Heart left ventricle (tissue), 16 donors: ENCODE measurements at regions not wholly inside any gene's neighbourhood (a gene's known extent, or its start where the extent isn't known, plus 50 kb on each side); places are given as distances from the start of the nearest gene placed in this dataset.

Experiments used
- ATAC-seq, 4 donors: fragments of 200-7000 bp; cut with Tn5 transposase; one replicate each; pipeline ENCODE4 v1.9.1; 2020 to 2022; ENCODE audit warnings: moderate library complexity in 4 of 4, mild to moderate bottlenecking in 3 of 4, moderate number of reproducible peaks in 1 of 4
- DNase-seq, 5 donors: peaks; one replicate each; pipeline ENCODE4 v3.0.0-alpha.2; 2020
- H3K27ac ChIP-seq, 12 donors: fragments of 200-600 bp; sonication (generic) in 4 of 12; one replicate each; pipeline versions ENCODE4 v1.5.0 to v1.8.0; 2016 to 2022; ENCODE audit warnings: mild to moderate bottlenecking in 2 of 12
- H3K27me3 ChIP-seq, 9 donors: fragments of 200-600 bp; sonication (generic) in 2 of 9; one replicate each; pipeline versions ENCODE4 v1.5.1 to v1.8.0; 2016 to 2022; ENCODE audit warnings: mild to moderate bottlenecking in 3 of 9
- H3K36me3 ChIP-seq, 9 donors: fragments of 200-600 bp; sonication (generic) in 2 of 9; one replicate each; pipeline versions ENCODE4 v1.5.0 to v1.8.0; 2018 to 2022; ENCODE audit warnings: mild to moderate bottlenecking in 2 of 9
- H3K4me1 ChIP-seq, 12 donors: fragments of 200-600 bp; sonication (generic) in 4 of 12; one replicate each; pipeline versions ENCODE4 v1.5.0 to v1.8.0; 2016 to 2022; ENCODE audit warnings: mild to moderate bottlenecking in 3 of 12
- H3K4me3 ChIP-seq, 12 donors: fragments of 200-600 bp; sonication (generic) in 4 of 12; one replicate each; pipeline versions ENCODE4 v1.5.0 to v1.8.0; 2017 to 2022; ENCODE audit warnings: mild to moderate bottlenecking in 9 of 12, moderate library complexity in 4 of 12
- H3K9me3 ChIP-seq, 12 donors: fragments of 200-600 bp; sonication (generic) in 4 of 12; one replicate each; pipeline versions ENCODE4 v1.5.0 to v1.8.0; 2016 to 2022; ENCODE audit warnings: mild to moderate bottlenecking in 1 of 12
- CTCF ChIP-seq, 12 donors: fragments of 200-600 bp; sonication (generic) in 4 of 12; IDR thresholded peaks; one replicate each; pipeline versions ENCODE4 v1.5.0 to v1.8.0; 2018 to 2022; ENCODE audit warnings: antibody characterized with exemption in 12 of 12, mild to moderate bottlenecking in 5 of 12
- POLR2A ChIP-seq, 2 donors: fragments of 450-650 bp; IDR thresholded peaks; one replicate each; pipeline ENCODE4 v1.6.1; 2017; ENCODE audit warnings: antibody characterized with exemption in 2 of 2, mild to moderate bottlenecking in 2 of 2, moderate library complexity in 2 of 2
- WGBS, 4 donors: extraction: QIAGEN DNeasy Blood & Tissue Kit in 2 of 4; methylation state at CpG; one replicate each; pipeline versions ENCODE4 v1.1.5 to v1.1.7; 2013 to 2018; 5-methylcytosine and 5-hydroxymethylcytosine counted together
- intact Hi-C, 10 donors: fragments of 100-400 bp; cut with DNase I; formaldehyde crosslinking; loops; one replicate each; pipeline versions ENCODE4 v1.11.1 to v1.14.2; 2022
- donor health status: ischemic (EF 13 %, LVEDD 7.1; RV severe dilation, severe dysfunction).
- donor health status: healthy with polysubstance abuse.
- donor health status: DM: no; HTN: yes; CAD: no.
- donor health status: DM: no; HTN: no; CAD: no.
- donor health status: ischemic (EF 25% LVEDD 6.9; RV normal size, moderate dysfunction).
- donor health status: ischemic (EF 25% LVEDD 5.7; RV mildly dilated, moderate dysfunction).
- donor health status: healthy.
- donor health status: DM: yes; HTN: yes; CAD: no.
- donor health status: ischemic (EF 35%, LVEDD 5.7; RV mildly dilated, moderate dysfunction).
- donor health status: nonischemic (EF 11% LVEDD 7.7; RV severe dilation, severe dysfunction).
- donor health status: DM: yes; HTN: yes; CAD: no.
- donor health status: PGD.
- donor health status: ischemic (EF 29% LVEDD 5.4; RV normal size, mild dysfunction).
- donor health status: nonischemic (EF 23%, LVEDD 6.1; RV moderate dilation, normal function).

GRCh38 chr6:129778793-129779192 is 68.8 kb upstream of the ARHGAP18 start:
- peaks cover 0 to 13% (median 7%) of the 10 kb centered on the region in 12 donors for H3K9me3 ChIP-seq
- no peak for ATAC-seq
- H3K27ac ChIP-seq, result no peak overlapping the region
- H3K4me1 ChIP-seq, result peaks cover 0 to 4% (median 0%) of the 10 kb centered on the region in 12 donors
- no peak for DNase-seq
- H3K36me3 ChIP-seq, result no peaks in the 10 kb centered on the region
- no peak overlapping the region for H3K4me3 ChIP-seq
- intact Hi-C loops, result loop anchor here in 2 of 10 donors (5.0 to 10.0 kb wide), 2 partner anchors 236 to 244 kb away; partner anchors contain the start of gene L3MBTL3 (in 1 of the 2)
- WGBS, 4 donors, result 0 to 95% (median 1%) methylated on average over 1 of the region's 1 CpG
- H3K27me3 ChIP-seq, result no peaks in the 10 kb centered on the region
- TF ChIP-seq CTCF (IDR thresholded peaks at IDR 0.05), result no peak
- TF ChIP-seq POLR2A (IDR thresholded peaks at IDR 0.05), result no peak

GRCh38 chr6:129777371-129777770 is 67.4 kb upstream of the ARHGAP18 start:
- DNase-seq (no peak), ATAC-seq (no peak)
- no peak for TF ChIP-seq CTCF (IDR thresholded peaks at IDR 0.05)
- TF ChIP-seq POLR2A (IDR thresholded peaks at IDR 0.05), result no peak
- intact Hi-C loops, result loop anchor here in 2 of 10 donors (5.0 to 10.0 kb wide), 2 partner anchors 237 to 245 kb away; partner anchors contain the start of gene L3MBTL3 (in 1 of the 2)
- Histone ChIP-seq H3K36me3 (no peaks in the 10 kb centered on the region), H3K4me1 (peaks cover 0 to 4% (median 0%) of the 10 kb centered on the region in 12 donors), H3K27ac (no peak overlapping the region), H3K4me3 (no peak overlapping the region), H3K27me3 (no peaks in the 10 kb centered on the region), H3K9me3 (peaks cover 0 to 13% (median 7%) of the 10 kb centered on the region in 12 donors)

GRCh38 chr6:129776542-129777330 is 66.8 kb upstream of the ARHGAP18 start:
- no peak for DNase-seq
- no peaks in the 10 kb centered on the region for H3K36me3 ChIP-seq
- H3K9me3 ChIP-seq, result peaks cover 0 to 13% (median 7%) of the 10 kb centered on the region in 12 donors
- H3K4me3 ChIP-seq, result no peak overlapping the region
- peaks cover 0 to 4% (median 0%) of the 10 kb centered on the region in 9 donors for H3K27me3 ChIP-seq
- 95 to 96% (median 95%) methylated on average over 3 of the region's 3 CpGs for WGBS, 4 donors
- no peak overlapping the region for H3K27ac ChIP-seq
- no peak for ATAC-seq
- peaks cover 0 to 4% (median 0%) of the 10 kb centered on the region in 12 donors for H3K4me1 ChIP-seq
- TF ChIP-seq CTCF (IDR thresholded peaks at IDR 0.05) (no peak), POLR2A (IDR thresholded peaks at IDR 0.05) (no peak)
- intact Hi-C loops, result loop anchor here in 2 of 10 donors (5.0 to 10.0 kb wide), 2 partner anchors 238 to 246 kb away; partner anchors contain the start of gene L3MBTL3 (in 1 of the 2)
